GM12892 (cell line): ENCODE measurements at regions not wholly inside any gene's neighbourhood (a gene's known extent, or its start where the extent isn't known, plus 50 kb on each side); places are given as distances from the start of the nearest gene placed in this dataset.

ENCODE experiments used
- POLR2A ChIP-seq: IDR thresholded peaks from 2 replicates; pipeline ENCODE4 v1.6.1; 2011; ENCODE audit warnings: low read depth, low read length, control low read depth
- POLR2AphosphoS5 ChIP-seq: IDR thresholded peaks from 2 replicates; pipeline ENCODE4 v1.6.1; 2011; ENCODE audit warnings: low read depth, low read length, control low read depth

DNA sequence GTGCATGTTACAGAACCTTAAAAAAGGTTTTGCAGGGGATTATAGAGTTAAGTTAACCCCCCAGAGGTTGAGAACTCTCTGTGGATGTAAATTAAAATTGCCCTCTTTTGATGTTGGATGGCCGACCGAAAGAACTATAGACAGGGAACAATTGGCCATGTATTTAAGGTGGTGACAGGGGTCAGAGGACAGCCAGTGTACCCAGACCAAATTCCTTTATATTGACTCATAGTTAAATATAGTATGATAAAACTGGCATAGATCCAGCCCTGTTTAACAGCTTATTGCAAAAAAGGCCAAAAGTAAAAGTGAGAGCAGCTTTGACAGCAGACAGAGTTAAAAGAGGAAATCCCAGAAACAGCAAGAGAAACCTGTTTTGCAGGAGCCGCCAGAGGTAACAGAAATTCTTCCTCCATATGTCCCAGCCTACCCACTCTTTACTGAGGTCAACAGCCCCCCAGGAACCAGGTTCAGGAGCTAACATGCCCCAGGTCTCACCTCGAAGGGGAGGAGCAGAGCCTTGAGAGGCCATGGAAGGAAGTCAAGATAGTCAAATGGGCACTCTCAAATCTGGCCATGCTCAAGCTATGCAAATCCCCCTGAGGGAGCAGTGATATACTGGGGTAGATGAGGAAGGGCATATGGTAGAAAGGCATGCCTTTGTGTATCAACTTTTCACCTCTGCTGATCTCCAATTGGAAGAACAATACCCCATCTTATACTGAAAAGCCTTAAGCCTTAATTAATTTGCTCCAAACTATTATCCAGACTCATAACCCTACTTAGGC lies 156.4 kb upstream of the COX7C start:
- TF ChIP-seq POLR2A = no peak
- TF ChIP-seq POLR2AphosphoS5 = no peak
